Activated naive CD4-positive, alpha-beta T cell treated with anti-CD3 and anti-CD28 coated beads for 36 hours (primary cell): ENCODE measurements at regions not wholly inside any gene's neighbourhood (a gene's known extent, or its start where the extent isn't known, plus 50 kb on each side); places are given as distances from the start of the nearest gene placed in this dataset.
"Not testable (repeated sequence)": the region's sequence is repeated elsewhere in the genome, so short reads cannot be mapped to it uniquely, and the experiment has no call there.

ENCODE experiments used
- CTCF ChIA-PET: fragments of 350-600 bp; sonication (Branson Sonifier 250); formaldehyde crosslinking; loops from one replicate; lab custom pipeline; 2021; ENCODE audit warnings: antibody characterized with exemption; lab: Charles Lee
- DNase-seq: peaks from one replicate; pipeline ENCODE4 v3.0.0-alpha.2; 2020
- H3K27ac Mint-ChIP-seq: one replicate; pipeline ENCODE4 v1.8.0; 2021; ENCODE audit warnings: mild to moderate bottlenecking, mixed read lengths
- H3K27me3 Mint-ChIP-seq: one replicate; pipeline ENCODE4 v1.8.0; 2021; ENCODE audit warnings: low read depth, mixed read lengths
- H3K36me3 Mint-ChIP-seq: one replicate; pipeline ENCODE4 v1.8.0; 2021; ENCODE audit warnings: low read depth, mixed read lengths
- H3K4me1 Mint-ChIP-seq: one replicate; pipeline ENCODE4 v1.8.0; 2021; ENCODE audit warnings: low read depth, mixed read lengths
- H3K4me3 Mint-ChIP-seq: one replicate; pipeline ENCODE4 v1.8.0; 2021; ENCODE audit warnings: mild to moderate bottlenecking, moderate library complexity, mixed read lengths
- H3K9me3 Mint-ChIP-seq: one replicate; pipeline ENCODE4 v1.8.0; 2021; ENCODE audit warnings: mixed read lengths
- intact Hi-C: fragments of 100-400 bp; cut with micrococcal nuclease; formaldehyde crosslinking; loops from one replicate; pipeline ENCODE4 v1.15.1; 2023

DNA sequence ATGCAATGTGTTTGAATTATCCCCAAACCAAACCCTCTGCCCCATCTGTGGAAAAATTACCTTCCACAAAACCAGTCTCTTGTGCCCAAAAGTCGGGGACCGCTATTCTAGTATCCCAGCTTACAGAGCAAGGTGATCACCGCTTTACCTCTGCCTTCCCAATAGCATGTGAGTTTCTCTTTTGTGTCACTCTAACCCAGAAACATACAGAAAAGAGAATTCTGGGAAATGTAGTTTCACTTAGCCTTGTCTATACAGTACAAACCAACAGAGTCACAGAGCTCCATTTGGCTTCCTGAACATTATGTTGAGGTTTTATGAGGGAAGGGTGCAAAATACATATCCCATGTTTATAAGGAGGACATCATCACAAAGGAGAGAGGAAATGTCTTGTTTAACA is 260.3 kb upstream of the MINDY3 start:
- H3K27me3 Mint-ChIP-seq = no peaks in the 10 kb centered on the region
- CTCF ChIA-PET = no interaction called here
- H3K27ac Mint-ChIP-seq = no peak overlapping the region
- no peak overlapping the region for H3K4me3 Mint-ChIP-seq
- no peaks in the 10 kb centered on the region for H3K36me3 Mint-ChIP-seq
- intact Hi-C loops = no loop called here
- H3K9me3 Mint-ChIP-seq = no peaks in the 10 kb centered on the region
- H3K4me1 Mint-ChIP-seq = no peaks in the 10 kb centered on the region
- DNase-seq = no peak

DNA sequence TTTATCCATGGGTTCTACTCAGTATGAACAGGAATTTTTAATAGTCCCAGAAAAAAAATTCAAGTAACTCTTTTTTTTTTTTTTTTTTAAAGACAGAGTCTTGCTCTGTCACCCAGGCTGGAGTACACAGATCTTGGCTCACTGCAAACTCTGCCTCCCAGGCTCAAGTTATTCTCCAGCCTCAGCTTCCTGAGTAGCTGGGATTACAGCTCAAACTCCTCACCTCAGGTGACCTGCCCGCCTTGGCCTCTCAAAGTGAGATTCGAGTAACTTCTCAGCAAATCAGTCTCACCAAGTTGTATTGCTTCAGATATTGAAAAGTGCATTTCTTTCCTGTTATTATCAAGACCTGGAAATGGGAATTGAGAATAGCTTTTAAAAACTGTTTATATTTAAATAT is 281.2 kb upstream of the MINDY3 start:
- Mint-ChIP-seq H3K9me3 (peaks cover 4% of the 10 kb centered on the region), H3K36me3 (no peaks in the 10 kb centered on the region), H3K4me1 (no peaks in the 10 kb centered on the region), H3K27ac (no peak overlapping the region), H3K27me3 (peaks cover 10% of the 10 kb centered on the region), H3K4me3 (no peak overlapping the region)
- intact Hi-C loops = no loop called here
- CTCF ChIA-PET = interaction anchor here (0.7 kb wide), 1 partner anchor 29 kb away, joined by 5 read pairs; no protein-coding TSS in a partner anchor
- DNase-seq = no peak

- Mint-ChIP-seq H3K36me3 (no peaks in the 10 kb centered on the region), H3K27me3 (peaks cover 10% of the 10 kb centered on the region), H3K27ac (no peak overlapping the region), H3K9me3 (peaks cover 17% of the 10 kb centered on the region), H3K4me1 (no peaks in the 10 kb centered on the region), H3K4me3 (no peak overlapping the region)
- DNase-seq = no peak
- intact Hi-C loops = no loop called here
- CTCF ChIA-PET = no interaction called here
Observed at GRCh38 chr10:16146993-16147392, 286.7 kb upstream of the MINDY3 start.

- CTCF ChIA-PET = no interaction called here
- no peak overlapping the region for H3K27ac Mint-ChIP-seq
- H3K27me3 Mint-ChIP-seq = no peaks in the 10 kb centered on the region
- intact Hi-C loops = no loop called here
- no peaks in the 10 kb centered on the region for H3K4me1 Mint-ChIP-seq
- no peak overlapping the region for H3K4me3 Mint-ChIP-seq
- H3K36me3 Mint-ChIP-seq = no peaks in the 10 kb centered on the region
- no peak for DNase-seq
- H3K9me3 Mint-ChIP-seq = peaks cover 2% of the 10 kb centered on the region
Observed at GRCh38 chr10:16155834-16156233, 281.0 kb upstream of the PTER start.

- no peaks in the 10 kb centered on the region for H3K36me3 Mint-ChIP-seq
- CTCF ChIA-PET = no interaction called here
Observed at GRCh38 chr10:16156681-16157080, 280.1 kb upstream of the PTER start.

DNA sequence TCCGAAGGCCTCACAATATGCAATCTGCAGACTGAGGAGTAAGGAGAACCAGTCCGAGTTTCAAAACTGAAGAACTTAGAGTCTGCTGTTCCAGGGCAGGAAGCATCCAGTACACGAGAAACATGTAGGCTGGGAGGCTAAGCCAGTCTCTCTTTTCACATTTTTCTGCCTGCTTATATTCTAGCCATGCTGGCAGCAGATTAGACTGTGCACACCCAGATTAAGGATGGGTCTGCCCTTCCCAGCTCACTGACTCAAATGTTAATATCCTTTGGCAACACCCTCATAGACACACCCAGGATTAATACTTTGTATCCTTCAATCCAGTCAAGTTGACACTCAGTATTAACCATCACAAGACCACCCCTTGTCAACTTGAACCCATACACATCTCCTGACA is 271.7 kb upstream of the PTER start:
- H3K9me3 Mint-ChIP-seq = peaks cover 15% of the 10 kb centered on the region
- CTCF ChIA-PET = interaction anchor here (0.7 kb wide), 1 partner anchor 642 kb away, joined by 3 read pairs; no protein-coding TSS in a partner anchor
- H3K27me3 Mint-ChIP-seq, H3K27ac Mint-ChIP-seq, H3K4me3 Mint-ChIP-seq, DNase-seq, intact Hi-C loops, H3K36me3 Mint-ChIP-seq, H3K4me1 Mint-ChIP-seq: not testable (repeated sequence)

More at GRCh38 chr10:16156681-16157080, 280.1 kb upstream of the PTER start:
- no peak for DNase-seq
- H3K4me3 Mint-ChIP-seq = no peak overlapping the region
- no peaks in the 10 kb centered on the region for H3K4me1 Mint-ChIP-seq
- H3K27ac Mint-ChIP-seq = no peak overlapping the region
- no peaks in the 10 kb centered on the region for H3K9me3 Mint-ChIP-seq
- no peaks in the 10 kb centered on the region for H3K27me3 Mint-ChIP-seq
- intact Hi-C loops = no loop called here

GRCh38 chr10:16182144-16182543 is 254.7 kb upstream of the PTER start:
- intact Hi-C loops = no loop called here
- Mint-ChIP-seq H3K9me3 (no peaks in the 10 kb centered on the region), H3K27ac (no peak overlapping the region), H3K27me3 (peaks cover 8% of the 10 kb centered on the region), H3K4me1 (no peaks in the 10 kb centered on the region), H3K36me3 (no peaks in the 10 kb centered on the region), H3K4me3 (no peak overlapping the region)
- CTCF ChIA-PET = no interaction called here
- no peak for DNase-seq

DNA sequence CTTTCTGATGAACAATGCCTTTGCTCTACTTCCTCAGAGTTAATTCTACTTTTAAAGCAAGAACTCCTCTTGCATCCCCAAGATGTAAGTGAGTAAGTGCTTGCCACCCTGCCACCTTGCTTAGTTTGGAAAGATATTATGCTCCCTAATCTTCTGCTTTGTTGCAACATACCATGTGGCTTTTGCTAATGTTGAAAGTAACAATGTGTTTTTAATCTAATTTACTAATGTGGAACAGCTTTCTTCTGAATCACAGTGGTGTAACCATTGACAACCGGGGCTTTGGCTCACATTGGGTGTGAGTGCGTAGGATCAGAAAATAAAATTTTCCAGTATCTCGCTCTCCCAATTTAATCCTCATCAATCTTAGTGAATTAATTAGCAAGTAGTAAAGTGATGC is 254.1 kb upstream of the PTER start:
- no peak overlapping the region for H3K27ac Mint-ChIP-seq
- H3K9me3 Mint-ChIP-seq = no peaks in the 10 kb centered on the region
- intact Hi-C loops = no loop called here
- DNase-seq = no peak
- H3K4me3 Mint-ChIP-seq = no peak overlapping the region
- no peaks in the 10 kb centered on the region for H3K36me3 Mint-ChIP-seq
- no peaks in the 10 kb centered on the region for H3K4me1 Mint-ChIP-seq
- CTCF ChIA-PET = no interaction called here
- H3K27me3 Mint-ChIP-seq = peaks cover 8% of the 10 kb centered on the region

GRCh38 chr10:16184096-16184597 is 252.7 kb upstream of the PTER start:
- CTCF ChIA-PET = interaction anchor here (0.5 kb wide), 1 partner anchor 11 kb away, joined by 4 read pairs; no protein-coding TSS in a partner anchor
- H3K36me3 Mint-ChIP-seq = no peaks in the 10 kb centered on the region
- H3K4me3 Mint-ChIP-seq = no peak overlapping the region
- no peaks in the 10 kb centered on the region for H3K4me1 Mint-ChIP-seq
- DNase-seq = no peak
- intact Hi-C loops = no loop called here
- no peaks in the 10 kb centered on the region for H3K9me3 Mint-ChIP-seq
- H3K27ac Mint-ChIP-seq = no peak overlapping the region
- peaks cover 4% of the 10 kb centered on the region for H3K27me3 Mint-ChIP-seq

DNA sequence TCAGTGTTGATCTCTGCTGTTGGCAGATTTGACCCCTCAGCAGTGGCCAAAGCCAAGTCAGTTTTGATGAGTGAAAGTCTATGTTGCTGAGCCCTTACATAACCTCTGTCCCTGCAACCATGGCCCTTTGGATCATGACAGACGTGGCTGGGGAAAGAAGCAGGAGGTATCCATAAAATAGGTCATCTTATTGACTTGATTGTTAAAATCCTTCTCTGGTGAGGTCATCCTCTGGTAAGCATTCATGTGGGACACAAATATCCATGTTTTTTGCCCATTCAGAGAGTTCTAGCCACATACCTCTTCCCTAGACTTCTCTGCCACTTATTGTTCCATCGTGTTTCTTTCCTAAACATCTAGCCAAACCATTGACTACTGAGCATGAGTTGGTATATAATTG is 251.9 kb upstream of the PTER start:
- Mint-ChIP-seq H3K36me3 (no peaks in the 10 kb centered on the region), H3K27ac (no peak overlapping the region), H3K4me3 (no peak overlapping the region), H3K9me3 (no peaks in the 10 kb centered on the region), H3K27me3 (peaks cover 4% of the 10 kb centered on the region), H3K4me1 (no peaks in the 10 kb centered on the region)
- CTCF ChIA-PET = interaction anchor here (0.5 kb wide), 1 partner anchor 10 kb away, joined by 4 read pairs; no protein-coding TSS in a partner anchor
- intact Hi-C loops = no loop called here
- no peak for DNase-seq

DNA sequence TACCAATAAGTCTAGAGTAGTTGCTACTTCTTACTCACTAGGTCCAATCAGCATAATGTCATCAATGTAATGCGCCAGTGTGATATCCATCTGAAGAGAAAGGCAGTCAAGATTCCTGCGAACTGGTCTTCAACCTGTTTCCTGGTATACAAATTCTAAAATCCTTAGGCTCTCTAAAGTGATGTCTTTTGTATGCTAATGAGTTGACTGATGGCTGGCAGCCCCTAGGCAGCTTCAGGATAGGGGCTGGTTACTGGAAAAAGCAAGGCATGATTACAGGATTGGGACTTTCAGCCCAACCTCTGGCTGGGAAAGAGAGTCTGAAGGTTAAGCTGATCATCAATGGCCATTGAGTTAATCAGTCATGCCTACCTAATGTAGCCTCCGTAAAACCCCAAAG is 250.2 kb upstream of the PTER start:
- no peaks in the 10 kb centered on the region for H3K9me3 Mint-ChIP-seq
- no peaks in the 10 kb centered on the region for H3K4me1 Mint-ChIP-seq
- no peak for DNase-seq
- no peak overlapping the region for H3K4me3 Mint-ChIP-seq
- peaks cover 9% of the 10 kb centered on the region for H3K27me3 Mint-ChIP-seq
- H3K27ac Mint-ChIP-seq = no peak overlapping the region
- intact Hi-C loops = no loop called here
- no peaks in the 10 kb centered on the region for H3K36me3 Mint-ChIP-seq
- CTCF ChIA-PET = no interaction called here

DNA sequence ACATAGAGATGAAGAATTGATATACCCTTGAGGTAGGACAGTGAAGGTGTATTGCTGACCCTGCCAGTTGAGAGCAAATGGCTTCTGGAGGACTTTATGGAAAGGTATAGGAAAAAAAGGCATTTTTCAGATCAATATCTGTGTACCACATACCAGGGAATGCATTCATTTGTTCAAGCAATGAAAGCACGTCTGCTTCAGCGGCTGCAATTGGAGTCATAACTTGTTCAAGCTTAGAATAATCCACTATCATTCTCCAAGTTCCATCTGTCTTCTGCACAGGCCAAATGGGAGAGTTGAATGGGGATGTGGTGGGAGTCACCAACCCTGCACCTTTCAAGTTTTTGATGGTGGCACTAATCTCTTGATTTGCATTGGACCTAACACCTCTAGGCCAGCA is 249.6 kb upstream of the PTER start:
- Mint-ChIP-seq H3K27me3 (peaks cover 7% of the 10 kb centered on the region), H3K4me1 (no peaks in the 10 kb centered on the region), H3K9me3 (no peaks in the 10 kb centered on the region), H3K27ac (no peak overlapping the region), H3K4me3 (no peak overlapping the region), H3K36me3 (no peaks in the 10 kb centered on the region)
- no peak for DNase-seq
- CTCF ChIA-PET = no interaction called here
- intact Hi-C loops = no loop called here

DNA sequence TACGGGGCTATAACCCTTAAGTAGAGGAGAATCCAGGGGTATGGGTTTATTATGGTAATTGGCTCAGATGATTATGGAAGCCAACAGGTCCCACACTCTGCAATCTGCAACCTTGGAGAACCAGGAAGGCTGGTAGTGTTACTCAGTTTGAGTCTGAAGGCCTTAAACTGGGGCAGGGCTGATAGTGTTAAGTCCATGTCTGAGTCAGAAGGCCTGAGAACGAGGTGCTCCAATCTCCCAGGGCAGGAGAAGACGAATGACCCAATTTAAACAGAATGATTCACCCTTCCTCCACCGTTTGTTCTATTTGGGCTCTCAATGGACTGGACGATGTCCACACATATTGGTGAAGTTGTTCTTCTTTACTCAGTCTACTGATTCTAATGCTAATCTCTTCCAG is 244.5 kb upstream of the PTER start:
- DNase-seq = no peak
- peaks cover 5% of the 10 kb centered on the region for H3K9me3 Mint-ChIP-seq
- H3K4me3 Mint-ChIP-seq = no peak overlapping the region
- no peaks in the 10 kb centered on the region for H3K36me3 Mint-ChIP-seq
- peaks cover 9% of the 10 kb centered on the region for H3K27me3 Mint-ChIP-seq
- H3K4me1 Mint-ChIP-seq = peaks cover 11% of the 10 kb centered on the region
- H3K27ac Mint-ChIP-seq = no peak overlapping the region
- CTCF ChIA-PET = no interaction called here
- intact Hi-C loops = no loop called here
